ENCODE measurements at regions not wholly inside any gene's neighbourhood (a gene's known extent, or its start where the extent isn't known, plus 50 kb on each side); places are given as distances from the start of the nearest gene placed in this dataset.
A peak's percentile ranks its signal among the peaks of the same experiment; 100 is the strongest.

- peak; percentile 3 for DNase-seq
These were observed 102.2 kb upstream of the USP9Y start for GRCh38 chrY:12598783-12599182.

- no peak for DNase-seq
These were observed 95.6 kb upstream of the USP9Y start for GRCh38 chrY:12605426-12605825.

GRCh38 chrY:12610861-12611260 lies 90.2 kb upstream of the USP9Y start:
- DNase-seq = no peak

- DNase-seq = no peak
These were observed 85.1 kb upstream of the USP9Y start for GRCh38 chrY:12615733-12616446.

- DNase-seq = peak; percentile 2
These were observed 79.5 kb upstream of the USP9Y start for GRCh38 chrY:12621454-12622081.

GRCh38 chrY:12623204-12623603 lies 77.8 kb upstream of the USP9Y start:
- DNase-seq = no peak

GRCh38 chrY:12642986-12643385 lies 58.0 kb upstream of the USP9Y start:
- no peak for DNase-seq

GRCh38 chrY:12643693-12644348 lies 57.2 kb upstream of the USP9Y start:
- peak; percentile 42 for DNase-seq

- DNase-seq = no peak
These were observed 49.9 kb upstream of the USP9Y start for GRCh38 chrY:12651095-12651494.
